ENCODE measurements at regions not wholly inside any gene's neighbourhood (a gene's known extent, or its start where the extent isn't known, plus 50 kb on each side); places are given as distances from the start of the nearest gene placed in this dataset.

DNA sequence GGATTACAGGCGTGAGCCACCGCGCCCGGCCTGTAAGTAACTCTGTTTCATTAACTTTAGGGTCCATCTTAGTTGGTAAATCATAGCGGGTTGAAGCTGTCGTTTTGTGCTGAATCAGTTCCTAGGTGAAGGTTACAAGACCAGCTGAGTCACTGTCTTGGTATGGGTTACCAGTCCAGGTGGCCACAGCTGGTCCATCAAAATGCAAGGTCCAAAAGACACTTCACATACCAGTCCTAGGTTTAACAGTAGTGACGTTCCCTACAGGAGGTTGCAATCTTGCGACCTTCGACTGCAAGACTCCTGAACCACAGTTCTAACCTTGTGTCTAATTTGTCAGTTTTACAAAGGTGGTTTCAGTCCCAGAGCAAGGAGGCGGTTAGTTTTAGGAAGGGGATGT is 160.1 kb upstream of the ATP10A start:
- H3K4me3 ChIP-seq (ENCODE audit: low read depth, low read length), result no peak overlapping the region
- DNase-seq (ENCODE audit: low read depth), result no peak
- TF ChIP-seq, protein P1, sequence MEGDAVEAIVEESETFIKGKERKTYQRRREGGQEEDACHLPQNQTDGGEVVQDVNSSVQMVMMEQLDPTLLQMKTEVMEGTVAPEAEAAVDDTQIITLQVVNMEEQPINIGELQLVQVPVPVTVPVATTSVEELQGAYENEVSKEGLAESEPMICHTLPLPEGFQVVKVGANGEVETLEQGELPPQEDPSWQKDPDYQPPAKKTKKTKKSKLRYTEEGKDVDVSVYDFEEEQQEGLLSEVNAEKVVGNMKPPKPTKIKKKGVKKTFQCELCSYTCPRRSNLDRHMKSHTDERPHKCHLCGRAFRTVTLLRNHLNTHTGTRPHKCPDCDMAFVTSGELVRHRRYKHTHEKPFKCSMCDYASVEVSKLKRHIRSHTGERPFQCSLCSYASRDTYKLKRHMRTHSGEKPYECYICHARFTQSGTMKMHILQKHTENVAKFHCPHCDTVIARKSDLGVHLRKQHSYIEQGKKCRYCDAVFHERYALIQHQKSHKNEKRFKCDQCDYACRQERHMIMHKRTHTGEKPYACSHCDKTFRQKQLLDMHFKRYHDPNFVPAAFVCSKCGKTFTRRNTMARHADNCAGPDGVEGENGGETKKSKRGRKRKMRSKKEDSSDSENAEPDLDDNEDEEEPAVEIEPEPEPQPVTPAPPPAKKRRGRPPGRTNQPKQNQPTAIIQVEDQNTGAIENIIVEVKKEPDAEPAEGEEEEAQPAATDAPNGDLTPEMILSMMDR (IDR thresholded peaks at IDR 0.05; ENCODE audit: insufficient read depth, low read depth, low read length), result no peak

DNA sequence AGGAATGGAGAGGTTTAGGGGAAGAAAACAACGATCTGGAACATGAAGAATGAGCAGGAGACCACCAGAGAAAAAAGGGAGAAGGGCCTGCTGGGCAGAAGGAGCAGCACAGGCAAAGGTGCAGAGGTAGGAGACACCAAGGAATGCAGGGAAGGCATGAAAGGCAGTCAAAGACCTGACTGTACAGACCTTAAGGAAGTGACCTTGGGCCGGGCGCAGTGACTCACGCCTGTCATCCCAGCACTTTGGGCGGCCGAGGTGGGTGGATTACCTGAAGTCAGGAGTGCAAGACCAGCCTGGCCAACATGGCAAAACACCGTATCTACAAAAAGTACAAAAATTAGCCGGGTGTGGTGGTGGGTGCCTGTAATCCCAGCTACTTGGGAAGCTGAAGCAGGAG is 157.7 kb upstream of the ATP10A start:
- no peak overlapping the region for H3K4me3 ChIP-seq (ENCODE audit: low read depth, low read length)
- TF ChIP-seq, protein P1 (IDR thresholded peaks at IDR 0.05; ENCODE audit: insufficient read depth, low read depth, low read length), result no peak

DNA sequence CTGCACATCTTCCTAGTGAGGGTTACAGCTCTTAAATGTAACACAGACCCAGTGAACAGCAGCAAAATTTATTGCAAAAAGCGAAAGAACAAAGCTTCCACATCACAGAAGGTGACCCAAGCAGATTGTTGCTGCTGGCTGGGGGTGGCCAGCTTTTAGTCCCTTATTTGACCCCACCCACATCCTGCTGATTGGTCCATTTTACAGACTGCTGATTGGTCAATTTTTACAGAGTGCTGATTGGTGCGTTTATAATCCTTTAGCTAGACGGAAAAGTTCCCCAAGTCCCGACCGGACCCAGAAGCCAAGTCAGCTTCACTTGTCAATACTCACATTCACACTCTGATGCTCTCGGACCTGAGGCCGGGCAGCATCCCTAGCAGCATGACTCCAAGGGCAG is 154.5 kb upstream of the ATP10A start:
- no peak overlapping the region for H3K4me3 ChIP-seq (ENCODE audit: low read depth, low read length)
- no peak for DNase-seq (ENCODE audit: low read depth)

More for the DNA sequence above, 157.7 kb upstream of the ATP10A start:
- no peak for DNase-seq (ENCODE audit: low read depth)

DNA sequence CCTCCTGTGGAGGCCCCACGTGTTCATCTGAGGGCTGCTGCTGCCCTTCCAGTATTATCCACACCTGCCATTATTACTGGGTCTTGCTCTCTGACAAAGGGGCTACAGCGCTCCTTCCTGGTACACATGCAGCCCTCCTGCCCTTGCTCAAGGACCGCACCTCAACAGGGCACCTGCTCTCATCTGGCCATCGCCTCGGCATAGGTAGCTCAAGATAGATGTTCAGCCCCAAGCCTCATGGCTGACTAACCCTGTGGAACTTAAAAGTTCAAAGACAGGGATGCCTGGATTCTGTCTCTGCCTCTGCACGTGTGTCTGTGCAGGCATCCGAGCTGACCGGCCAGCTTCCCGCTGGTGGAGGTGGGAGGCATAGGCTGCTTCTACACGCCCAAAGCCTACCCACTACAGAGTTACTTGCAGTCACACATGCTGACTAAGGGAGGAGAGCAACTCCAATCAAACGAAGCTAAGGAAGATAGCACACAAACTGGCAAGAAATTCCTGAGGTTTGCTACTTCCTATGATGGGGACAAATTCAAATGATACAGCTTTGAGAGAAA is 152.5 kb upstream of the ATP10A start:
- no peak overlapping the region for H3K4me3 ChIP-seq (ENCODE audit: low read depth, low read length)
- TF ChIP-seq, protein P1 (IDR thresholded peaks at IDR 0.05; ENCODE audit: insufficient read depth, low read depth, low read length), result no peak
- DNase-seq (ENCODE audit: low read depth), result no peak

More for the DNA sequence above, 154.5 kb upstream of the ATP10A start:
- TF ChIP-seq, protein P1 (IDR thresholded peaks at IDR 0.05; ENCODE audit: insufficient read depth, low read depth, low read length), result no peak

DNA sequence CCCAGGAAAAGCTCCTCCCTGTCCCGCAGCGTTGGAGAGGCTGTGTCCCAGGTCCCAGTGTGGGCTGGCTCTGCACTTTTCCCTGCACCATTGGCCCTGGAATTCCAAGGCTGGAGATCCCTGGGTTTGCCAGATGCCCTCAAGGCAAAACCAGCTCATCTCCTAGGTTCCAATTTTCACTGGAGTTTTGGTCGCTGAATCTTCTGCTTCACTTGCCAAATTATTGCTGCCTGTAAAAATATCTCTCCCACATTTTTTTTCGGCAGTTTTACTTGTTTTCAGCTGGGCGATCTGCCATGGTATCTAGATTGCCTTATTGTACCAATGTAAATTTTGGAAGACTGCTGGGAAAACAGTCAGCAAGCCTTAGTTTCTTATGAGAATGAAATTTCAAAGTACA is 150.9 kb upstream of the ATP10A start:
- no peak overlapping the region for H3K4me3 ChIP-seq (ENCODE audit: low read depth, low read length)
- TF ChIP-seq, protein P1 (IDR thresholded peaks at IDR 0.05; ENCODE audit: insufficient read depth, low read depth, low read length), result no peak
- no peak for DNase-seq (ENCODE audit: low read depth)

DNA sequence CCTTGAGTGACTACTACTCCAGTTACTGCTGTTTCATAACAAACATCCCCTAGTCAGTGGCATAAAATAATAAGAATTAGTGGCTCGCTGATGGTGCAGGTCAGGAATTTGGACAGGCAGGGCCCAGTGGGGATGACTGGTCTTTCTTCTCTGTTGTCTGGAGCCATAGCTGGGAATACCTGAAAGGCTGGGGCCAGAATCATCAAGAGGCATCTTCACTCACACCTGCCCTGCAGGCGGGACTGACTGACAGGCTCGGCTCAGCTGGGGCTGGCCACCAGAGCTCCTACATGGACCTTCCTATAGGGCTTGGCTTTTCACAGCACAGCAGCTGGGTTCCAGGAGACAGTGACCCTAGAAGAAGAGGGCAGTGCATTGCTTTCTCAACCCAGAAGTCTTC is 148.8 kb upstream of the ATP10A start:
- TF ChIP-seq, protein P1 (IDR thresholded peaks at IDR 0.05; ENCODE audit: insufficient read depth, low read depth, low read length), result no peak
- DNase-seq (ENCODE audit: low read depth), result no peak
- H3K4me3 ChIP-seq (ENCODE audit: low read depth, low read length), result no peak overlapping the region

DNA sequence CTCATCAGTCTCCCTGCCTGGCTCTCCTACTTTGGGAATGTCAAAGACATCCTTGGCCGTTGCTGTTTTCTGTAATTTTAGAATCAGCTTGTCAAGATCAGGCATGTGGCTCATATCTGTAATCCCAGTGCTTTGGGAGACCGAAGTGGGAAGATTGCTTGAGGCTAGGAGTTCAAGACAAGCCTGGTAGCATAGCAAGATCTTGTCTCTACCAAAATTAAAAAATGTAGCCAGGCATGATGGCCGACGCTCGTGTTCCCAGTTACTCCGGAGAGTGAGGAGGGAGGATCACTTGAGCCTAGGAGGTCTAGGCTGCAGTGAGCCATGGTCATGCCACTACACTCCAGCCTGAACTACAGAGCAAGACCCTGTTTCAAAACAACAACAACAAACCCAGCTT is 144.0 kb upstream of the ATP10A start:
- DNase-seq (ENCODE audit: low read depth), result no peak
- H3K4me3 ChIP-seq (ENCODE audit: low read depth, low read length), result no peak overlapping the region
- TF ChIP-seq, protein P1 (IDR thresholded peaks at IDR 0.05; ENCODE audit: insufficient read depth, low read depth, low read length), result no peak

Data from fibroblast of villous mesenchyme (primary cell).